Lung (tissue), 11 donors: ENCODE measurements at regions not wholly inside any gene's neighbourhood (a gene's known extent, or its start where the extent isn't known, plus 50 kb on each side); places are given as distances from the start of the nearest gene placed in this dataset.

ENCODE experiments used
- ATAC-seq: fragments of 200-7000 bp; cut with Tn5 transposase; one replicate; pipeline ENCODE4 v1.9.1; 2020; ENCODE audit warnings: moderate number of reproducible peaks; ENCODE audit not compliant: insufficient read depth, low FRiP score
- DNase-seq, 3 donors: peaks; one replicate each; pipeline ENCODE4 v3.0.0-alpha.2; 2013 to 2017
- H3K27ac ChIP-seq, 2 donors: one replicate each; pipeline ENCODE4 v1.5.1; 2013; ENCODE audit warnings: mild to moderate bottlenecking in 2 of 2, moderate library complexity in 2 of 2, control low read depth in 1 of 2, inconsistent platforms in 1 of 2, low read depth in 1 of 2, low read length in 1 of 2
- H3K27me3 ChIP-seq, 3 donors: one replicate each; pipeline ENCODE4 v1.5.1; 2013; ENCODE audit warnings: low read length in 2 of 3; ENCODE audit not compliant: control insufficient read depth in 3 of 3, insufficient read depth in 3 of 3
- H3K36me3 ChIP-seq, 4 donors: one replicate each; pipeline ENCODE4 v1.5.1; 2013; ENCODE audit warnings: low read length in 4 of 4, mild to moderate bottlenecking in 1 of 4, moderate library complexity in 1 of 4; ENCODE audit not compliant: control insufficient read depth in 4 of 4, insufficient read depth in 4 of 4
- H3K4me1 ChIP-seq, 5 donors: one replicate each; pipeline ENCODE4 v1.5.1; 2013; ENCODE audit warnings: low read length in 5 of 5, mild to moderate bottlenecking in 2 of 5, moderate library complexity in 1 of 5; ENCODE audit not compliant: control insufficient read depth in 5 of 5, insufficient read depth in 5 of 5
- H3K4me3 ChIP-seq: one replicate; pipeline ENCODE4 v1.5.1; 2013; ENCODE audit warnings: mild to moderate bottlenecking, control low read depth, moderate library complexity
- H3K9ac ChIP-seq, 2 donors: one replicate each; pipeline ENCODE4 v1.5.1; 2013; ENCODE audit warnings: low read length in 2 of 2, control low read depth in 1 of 2; ENCODE audit not compliant: insufficient read depth in 1 of 2
- H3K9me3 ChIP-seq, 4 donors: one replicate each; pipeline ENCODE4 v1.5.1; 2013; ENCODE audit warnings: low read length in 3 of 4, mild to moderate bottlenecking in 1 of 4, moderate library complexity in 1 of 4; ENCODE audit not compliant: control insufficient read depth in 4 of 4, insufficient read depth in 3 of 4
- WGBS, 2 donors: extraction: QIAGEN DNeasy Blood & Tissue Kit; methylation state at CpG; one replicate each; pipeline ENCODE4 v1.1.7; 2013; 5-methylcytosine and 5-hydroxymethylcytosine counted together
- TF ChIP-seq, protein P1 (sequence below): IDR thresholded peaks from 2 replicates; pipeline ENCODE4 v1.5.1; 2012; ENCODE audit warnings: mild to moderate bottlenecking; ENCODE audit errors: control extremely low read depth, extremely low read depth
- donor health status: control.
- donor health status: control.
- donor health status: Bipolar disorder and iron deficiency.
- donor health status: healthy.
- donor health status: DM: yes; HTN: yes; CAD: no.

GRCh38 chr15:25186906-25187645 lies 232.3 kb downstream of the SNRPN start:
- H3K4me1 ChIP-seq: no peaks in the 10 kb centered on the region
- WGBS, 2 donors: 86 to 89% methylated on average over 14 of the region's 14 CpGs
- TF ChIP-seq, protein P1, sequence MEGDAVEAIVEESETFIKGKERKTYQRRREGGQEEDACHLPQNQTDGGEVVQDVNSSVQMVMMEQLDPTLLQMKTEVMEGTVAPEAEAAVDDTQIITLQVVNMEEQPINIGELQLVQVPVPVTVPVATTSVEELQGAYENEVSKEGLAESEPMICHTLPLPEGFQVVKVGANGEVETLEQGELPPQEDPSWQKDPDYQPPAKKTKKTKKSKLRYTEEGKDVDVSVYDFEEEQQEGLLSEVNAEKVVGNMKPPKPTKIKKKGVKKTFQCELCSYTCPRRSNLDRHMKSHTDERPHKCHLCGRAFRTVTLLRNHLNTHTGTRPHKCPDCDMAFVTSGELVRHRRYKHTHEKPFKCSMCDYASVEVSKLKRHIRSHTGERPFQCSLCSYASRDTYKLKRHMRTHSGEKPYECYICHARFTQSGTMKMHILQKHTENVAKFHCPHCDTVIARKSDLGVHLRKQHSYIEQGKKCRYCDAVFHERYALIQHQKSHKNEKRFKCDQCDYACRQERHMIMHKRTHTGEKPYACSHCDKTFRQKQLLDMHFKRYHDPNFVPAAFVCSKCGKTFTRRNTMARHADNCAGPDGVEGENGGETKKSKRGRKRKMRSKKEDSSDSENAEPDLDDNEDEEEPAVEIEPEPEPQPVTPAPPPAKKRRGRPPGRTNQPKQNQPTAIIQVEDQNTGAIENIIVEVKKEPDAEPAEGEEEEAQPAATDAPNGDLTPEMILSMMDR: no peak
- H3K27ac ChIP-seq: no peak overlapping the region
- H3K9ac ChIP-seq: no peak overlapping the region
- H3K36me3 ChIP-seq: no peaks in the 10 kb centered on the region
- H3K4me3 ChIP-seq: no peak overlapping the region
- H3K9me3 ChIP-seq: peaks cover 0 to 75% (median under 1%) of the 10 kb centered on the region in 4 donors
- no peaks in the 10 kb centered on the region for H3K27me3 ChIP-seq
- no peak for DNase-seq
- no peak for ATAC-seq

- Histone ChIP-seq H3K36me3 (no peaks in the 10 kb centered on the region), H3K4me1 (no peaks in the 10 kb centered on the region), H3K9ac (no peak overlapping the region), H3K9me3 (peaks cover 0 to 76% (median 2%) of the 10 kb centered on the region in 4 donors), H3K4me3 (no peak overlapping the region), H3K27ac (no peak overlapping the region), H3K27me3 (no peaks in the 10 kb centered on the region)
- WGBS, 2 donors: 82 to 83% methylated on average over 7 of the region's 7 CpGs
- DNase-seq (no peak), ATAC-seq (no peak)
- TF ChIP-seq, protein P1: no peak
Observed at GRCh38 chr15:25188051-25188450, 233.3 kb downstream of the SNRPN start.

- Histone ChIP-seq H3K4me3 (no peak overlapping the region), H3K9ac (no peak overlapping the region), H3K9me3 (peaks cover 0 to 78% (median 2%) of the 10 kb centered on the region in 4 donors), H3K27ac (no peak overlapping the region), H3K4me1 (no peaks in the 10 kb centered on the region), H3K36me3 (no peaks in the 10 kb centered on the region), H3K27me3 (no peaks in the 10 kb centered on the region)
- WGBS, 2 donors: 74 to 85% methylated on average over 7 of the region's 7 CpGs
- DNase-seq (no peak), ATAC-seq (no peak)
- TF ChIP-seq, protein P1: no peak
Observed at GRCh38 chr15:25188551-25189101, 233.8 kb downstream of the SNRPN start.
